T-helper 2 cell (primary cell): ENCODE measurements at regions not wholly inside any gene's neighbourhood (a gene's known extent, or its start where the extent isn't known, plus 50 kb on each side); places are given as distances from the start of the nearest gene placed in this dataset.
"Not testable (repeated sequence)": the region's sequence is repeated elsewhere in the genome, so short reads cannot be mapped to it uniquely, and the experiment has no call there.

Experiments used
- DNase-seq, 5 experiments: peaks; one replicate each; pipeline versions ENCODE4 v3.0.0 to v3.0.0-alpha.2; 2012 to 2022

- no peak for DNase-seq
Measured at GRCh38 chr22:33221568-33221967, 163.4 kb upstream of the SYN3 start.

- no peak for DNase-seq
Measured at GRCh38 chr22:33220476-33221080, 162.4 kb upstream of the SYN3 start.

GRCh38 chr22:33219648-33220384, 161.6 kb upstream of the SYN3 start:
- no peak for DNase-seq

GRCh38 chr22:33213383-33214075, 155.3 kb upstream of the SYN3 start:
- no peak for DNase-seq

- peak in 1 of 5 experiments; percentile 23 for DNase-seq
Measured at GRCh38 chr22:33209930-33210784, 152.0 kb upstream of the SYN3 start.

GRCh38 chr22:33204408-33204807, 146.2 kb upstream of the SYN3 start:
- DNase-seq = no peak

- DNase-seq = no peak
Measured at GRCh38 chr22:33202455-33202854, 144.3 kb upstream of the SYN3 start.

GRCh38 chr22:33194529-33195077, 136.4 kb upstream of the SYN3 start:
- DNase-seq = no peak

- DNase-seq = no peak
Measured at GRCh38 chr22:33192156-33192555, 134.0 kb upstream of the SYN3 start.

GRCh38 chr22:33188326-33188725, 130.1 kb upstream of the SYN3 start:
- no peak for DNase-seq

GRCh38 chr22:33186816-33187215, 128.6 kb upstream of the SYN3 start:
- DNase-seq = no peak

- DNase-seq = no peak
Measured at GRCh38 chr22:33180356-33180755, 122.2 kb upstream of the SYN3 start.

GRCh38 chr22:33167998-33168790, 110.0 kb upstream of the SYN3 start:
- DNase-seq = no peak

- DNase-seq = no peak
Measured at GRCh38 chr22:33166206-33166605, 108.0 kb upstream of the SYN3 start.

- DNase-seq = no peak
Measured at GRCh38 chr22:33163815-33164214, 105.6 kb upstream of the SYN3 start.

- no peak for DNase-seq
Measured at GRCh38 chr22:33162196-33162595, 104.0 kb upstream of the SYN3 start.

GRCh38 chr22:33160525-33160924, 102.3 kb upstream of the SYN3 start:
- no peak for DNase-seq

GRCh38 chr22:33154967-33155366, 96.8 kb upstream of the SYN3 start:
- not testable (repeated sequence) for DNase-seq

GRCh38 chr22:33149611-33150010, 91.4 kb upstream of the SYN3 start:
- no peak for DNase-seq

GRCh38 chr22:33144721-33145120, 86.5 kb upstream of the SYN3 start:
- DNase-seq = no peak

- no peak for DNase-seq
Measured at GRCh38 chr22:33142282-33143055, 84.3 kb upstream of the SYN3 start.
